ENCODE measurements at regions not wholly inside any gene's neighbourhood (a gene's known extent, or its start where the extent isn't known, plus 50 kb on each side); places are given as distances from the start of the nearest gene placed in this dataset.
"Not testable (repeated sequence)": the region's sequence is repeated elsewhere in the genome, so short reads cannot be mapped to it uniquely, and the experiment has no call there.

DNA sequence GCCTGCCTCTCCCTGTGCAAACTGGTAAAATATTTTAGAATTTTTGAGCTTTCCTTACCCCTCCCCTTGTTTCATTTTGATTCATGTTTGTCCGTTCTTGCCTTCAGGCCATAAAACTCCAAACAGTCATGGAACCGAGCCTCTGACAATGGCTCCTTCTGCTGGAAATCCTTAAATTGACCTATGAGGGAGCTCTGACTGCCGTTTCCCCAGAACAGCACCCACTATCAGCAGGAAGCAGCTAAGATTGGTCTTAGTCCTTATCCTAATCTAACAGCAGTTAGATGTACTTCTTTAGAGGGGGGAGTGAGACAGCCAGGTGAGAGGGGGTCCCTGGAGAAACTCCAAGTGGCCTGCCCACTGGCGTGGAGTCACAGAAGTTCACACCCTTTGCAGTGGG lies 106.7 kb downstream of the FAM174A start:
- no peak for DNase-seq (ENCODE audit: low read depth in 2 of 2)

DNA sequence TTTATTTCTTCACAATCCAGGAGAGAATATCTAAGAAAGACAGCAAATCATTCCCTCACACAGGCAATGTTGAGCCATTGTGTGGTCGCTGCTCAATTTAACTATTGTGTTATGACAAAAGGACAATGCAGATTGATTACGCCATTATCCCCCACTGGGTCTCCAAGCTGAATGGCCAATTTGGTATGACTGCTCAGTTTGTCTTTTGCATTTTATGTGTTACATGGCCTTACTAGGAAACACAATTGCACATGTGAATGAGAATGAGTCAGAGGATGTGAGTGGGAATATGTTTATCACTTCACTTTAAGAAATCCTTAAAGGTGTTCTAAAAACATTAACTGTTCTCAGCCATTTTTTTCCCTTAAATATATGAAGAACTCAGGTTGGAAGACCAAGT lies 108.3 kb downstream of the FAM174A start:
- DNase-seq (ENCODE audit: low read depth in 2 of 2) = peak in 1 of 2 donors; percentile 39

DNA sequence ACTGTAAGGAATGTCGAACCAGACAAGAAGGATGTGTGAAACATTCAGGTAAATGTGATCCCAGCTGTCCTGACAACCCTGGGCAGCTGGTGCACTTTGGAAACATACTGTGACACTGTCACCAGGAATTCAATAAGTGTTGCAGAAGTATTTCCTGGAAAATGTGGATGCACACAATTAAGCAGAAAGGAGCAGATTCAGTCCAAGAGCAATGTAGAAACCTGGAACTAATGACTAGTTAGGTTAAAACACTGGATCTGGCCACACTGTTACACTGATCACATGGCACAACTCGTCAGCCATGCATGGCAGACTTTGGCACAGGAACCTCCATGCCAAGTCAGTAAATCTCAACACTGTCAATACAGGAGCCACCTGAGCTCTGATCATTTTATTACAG lies 109.0 kb downstream of the FAM174A start:
- no peak for DNase-seq (ENCODE audit: low read depth in 2 of 2)

DNA sequence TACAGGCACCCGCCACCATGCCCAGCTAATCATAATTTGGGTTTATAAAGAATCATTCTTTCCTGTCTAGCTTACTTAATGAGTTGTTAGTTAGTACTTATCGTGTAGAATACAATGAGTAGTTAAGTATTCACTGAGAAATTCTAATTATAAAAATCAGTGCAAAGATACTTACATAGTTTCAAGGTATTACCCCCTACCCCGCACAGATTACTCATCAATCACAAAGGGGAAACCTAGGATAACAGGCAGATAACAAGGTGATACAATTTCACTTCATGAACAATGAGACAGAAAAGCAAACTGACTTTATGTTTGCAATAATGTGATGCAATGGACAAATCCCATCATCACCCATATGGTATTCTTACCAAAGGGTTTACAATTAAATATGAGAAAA lies 109.6 kb downstream of the FAM174A start:
- no peak for DNase-seq (ENCODE audit: low read depth in 2 of 2)

DNA sequence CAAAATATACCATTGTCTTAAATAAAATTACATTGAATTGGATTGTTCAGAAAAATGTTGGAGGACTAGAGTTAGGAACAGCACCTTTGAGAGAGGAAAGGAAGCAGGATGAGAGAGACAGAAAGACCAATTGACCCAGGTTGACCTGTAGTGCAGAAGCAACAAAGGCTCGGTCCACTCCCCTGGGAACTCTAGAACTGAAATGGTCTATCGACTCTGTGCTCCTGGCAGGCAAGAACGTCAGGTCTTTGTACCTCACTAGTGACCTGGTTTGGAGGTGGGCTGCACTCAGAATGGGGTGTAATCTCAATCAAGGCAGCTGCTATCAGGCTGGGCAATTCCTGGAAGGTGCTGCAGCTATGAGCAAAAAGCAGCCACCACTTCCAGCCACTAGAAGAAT lies 110.8 kb downstream of the FAM174A start:
- DNase-seq (ENCODE audit: low read depth in 2 of 2) = no peak

DNA sequence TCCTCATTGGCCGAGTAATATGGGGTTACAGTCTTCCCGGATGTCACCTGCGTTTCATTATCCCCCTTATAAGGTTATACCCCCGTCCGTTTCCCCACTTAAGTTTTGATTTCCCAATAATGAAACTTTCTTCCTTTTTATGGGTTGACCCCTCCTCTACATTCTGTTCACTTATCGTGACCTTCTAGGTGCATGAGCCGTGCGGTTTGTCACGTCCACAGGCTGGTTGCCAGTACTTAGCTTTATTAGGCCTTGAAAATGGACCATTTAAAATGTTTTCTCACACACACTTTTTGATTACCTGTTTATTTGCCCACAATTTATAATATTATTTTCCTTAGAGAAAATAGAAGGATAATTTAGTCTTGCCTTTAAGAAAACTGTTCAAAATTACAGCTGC lies 111.5 kb downstream of the FAM174A start:
- DNase-seq (ENCODE audit: low read depth in 2 of 2) = no peak

DNA sequence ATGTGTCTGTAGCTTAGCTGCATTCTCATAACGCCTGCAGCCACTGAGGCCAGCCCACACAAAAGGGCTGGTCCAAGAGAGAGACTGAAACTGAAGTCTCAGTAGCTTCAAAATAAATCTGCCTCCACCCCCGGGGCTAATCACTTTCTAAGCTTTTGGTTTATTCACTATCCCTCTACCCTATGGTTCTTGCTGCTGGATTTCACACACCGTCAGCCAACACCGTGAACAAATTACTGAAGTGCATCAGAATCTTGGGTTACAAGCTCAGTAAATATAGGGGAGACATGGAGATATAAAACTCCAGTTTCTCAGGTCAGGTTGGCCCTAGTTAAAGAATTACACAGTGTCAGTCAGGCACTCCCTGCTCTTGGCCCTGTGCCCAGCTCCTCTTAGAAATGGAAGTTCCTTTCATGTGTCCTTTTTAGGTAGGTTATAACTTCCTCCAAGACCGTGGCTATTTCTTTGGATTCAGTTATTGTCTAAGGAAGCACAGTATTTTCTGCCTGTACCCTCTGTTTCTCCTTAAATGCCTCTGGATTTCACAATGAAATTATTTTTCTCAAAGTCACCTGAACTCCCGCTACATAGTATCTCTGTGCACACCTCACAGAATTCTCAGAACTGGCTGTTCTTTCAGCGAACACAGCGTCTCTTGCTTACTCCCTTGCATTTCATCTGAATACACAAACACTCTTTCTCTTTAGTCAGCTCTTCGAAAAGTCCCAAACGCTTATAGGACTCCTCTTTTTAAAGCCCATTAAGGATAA lies 112.5 kb downstream of the FAM174A start:
- peak in 1 of 2 donors; percentile 14 for DNase-seq (ENCODE audit: low read depth in 2 of 2)

DNA sequence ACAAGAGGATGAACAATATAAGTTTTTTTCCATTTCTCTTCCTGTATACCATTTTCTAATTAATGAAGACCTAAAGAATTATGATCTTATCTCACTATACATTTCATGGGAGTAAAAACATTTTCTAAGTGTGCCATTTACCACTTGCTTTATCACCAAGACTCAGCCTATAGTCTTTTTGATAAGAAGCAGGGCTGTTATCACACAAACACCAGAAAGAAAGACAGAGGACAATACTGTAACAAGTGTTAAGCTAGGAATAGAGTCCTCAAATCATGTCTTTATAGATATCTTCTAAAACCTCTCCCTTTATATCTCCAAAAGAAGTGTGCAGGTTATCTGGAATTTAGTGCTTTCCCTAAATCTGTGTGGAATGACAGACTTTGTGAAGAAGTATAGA lies 119.7 kb downstream of the FAM174A start:
- DNase-seq (ENCODE audit: low read depth in 2 of 2) = no peak

DNA sequence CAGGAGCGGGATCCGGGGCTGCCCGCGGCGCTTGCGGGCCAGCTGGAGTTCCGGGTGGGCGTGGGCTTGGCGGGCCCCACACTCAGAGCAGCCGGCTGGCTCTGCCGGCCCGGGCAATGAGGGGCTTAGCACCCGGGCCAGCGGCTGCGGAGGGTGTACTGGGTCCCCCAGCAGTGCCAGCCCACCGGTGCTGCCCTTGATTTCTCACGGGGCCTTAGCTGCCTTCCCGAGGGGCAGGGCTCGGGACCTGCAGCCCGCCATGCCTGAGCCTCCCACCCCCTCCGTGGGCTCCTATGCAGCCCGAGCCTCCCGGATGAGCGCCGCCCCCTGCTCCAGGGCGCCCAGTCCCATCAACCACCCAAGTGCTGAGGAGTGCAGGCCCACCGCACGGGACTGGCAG lies 121.6 kb downstream of the FAM174A start:
- DNase-seq (ENCODE audit: low read depth in 2 of 2) = not testable (repeated sequence)

DNA sequence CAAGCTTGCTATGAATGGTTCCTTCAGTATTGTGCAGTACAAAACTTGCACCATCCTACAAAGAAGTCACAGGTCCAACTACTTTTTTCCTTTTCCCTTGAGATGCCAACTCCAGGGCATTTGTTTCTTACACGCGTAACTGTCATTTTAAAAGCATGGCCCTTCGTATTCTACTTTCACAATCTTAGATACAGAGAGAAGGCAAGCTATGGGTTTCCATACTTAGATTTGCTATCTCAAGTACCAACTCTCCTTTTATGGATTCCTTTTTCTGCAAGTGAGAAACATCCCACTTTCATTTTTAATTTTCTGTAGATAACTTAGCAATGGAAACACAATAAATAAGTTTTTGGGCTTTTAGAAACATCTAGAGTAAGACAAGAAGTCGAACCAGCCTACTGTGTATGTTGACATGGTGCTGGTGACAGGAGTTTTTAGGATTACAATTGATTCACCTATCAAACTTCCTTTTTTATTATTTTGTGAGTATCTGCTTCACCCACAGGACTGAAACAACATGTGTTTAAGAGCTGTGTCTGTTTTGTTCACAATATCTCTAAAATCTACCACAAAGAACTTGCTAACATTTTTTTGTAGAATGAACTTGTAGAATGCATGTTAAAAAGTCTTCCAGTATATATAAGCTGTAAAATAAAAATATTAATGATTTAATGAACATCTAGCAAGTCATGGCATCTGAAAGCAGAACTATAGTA lies 124.1 kb downstream of the FAM174A start:
- no peak for DNase-seq (ENCODE audit: low read depth in 2 of 2)

DNA sequence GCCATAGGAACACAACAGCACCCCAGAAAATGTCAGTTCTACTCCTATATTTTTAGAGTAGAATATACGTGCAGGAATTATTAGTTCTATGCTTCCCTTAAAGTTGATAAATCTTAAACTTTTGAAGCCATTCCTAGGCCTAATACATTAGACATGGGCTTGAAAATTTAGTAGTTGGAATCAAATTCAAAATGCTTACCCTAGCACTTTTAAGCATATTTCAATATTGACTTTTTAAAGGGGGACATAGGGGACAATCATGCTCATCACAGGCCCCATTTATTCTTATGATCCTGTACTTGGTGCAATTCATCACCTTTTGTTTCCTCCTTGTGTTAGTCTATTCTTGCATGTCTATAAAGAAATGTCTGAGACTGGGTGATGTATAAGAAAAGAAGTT lies 129.0 kb downstream of the FAM174A start:
- no peak for DNase-seq (ENCODE audit: low read depth in 2 of 2)

DNA sequence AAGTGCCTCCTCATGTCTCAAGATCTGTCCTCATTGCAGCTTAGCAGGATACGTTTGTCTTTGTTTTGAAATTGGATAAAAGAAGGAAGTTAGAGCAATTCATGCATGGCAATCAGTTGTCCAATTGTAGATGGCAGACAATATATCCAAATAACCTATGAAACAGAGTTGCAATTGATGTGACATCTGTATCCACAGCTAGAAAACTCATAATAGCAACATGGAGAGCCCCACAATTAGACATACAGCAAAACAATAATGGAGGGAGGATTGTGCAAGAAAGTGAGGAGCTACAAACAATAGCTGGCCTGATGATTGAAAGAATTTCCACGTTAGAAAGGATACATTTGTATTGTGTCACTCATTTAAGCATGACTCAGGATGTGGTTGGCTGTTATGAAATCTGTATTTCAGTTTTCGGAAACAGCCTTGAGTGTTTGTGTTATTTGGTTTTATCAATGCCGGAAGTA lies 132.0 kb downstream of the FAM174A start:
- peak; percentile 64 to 66 for DNase-seq (ENCODE audit: low read depth in 2 of 2)

DNA sequence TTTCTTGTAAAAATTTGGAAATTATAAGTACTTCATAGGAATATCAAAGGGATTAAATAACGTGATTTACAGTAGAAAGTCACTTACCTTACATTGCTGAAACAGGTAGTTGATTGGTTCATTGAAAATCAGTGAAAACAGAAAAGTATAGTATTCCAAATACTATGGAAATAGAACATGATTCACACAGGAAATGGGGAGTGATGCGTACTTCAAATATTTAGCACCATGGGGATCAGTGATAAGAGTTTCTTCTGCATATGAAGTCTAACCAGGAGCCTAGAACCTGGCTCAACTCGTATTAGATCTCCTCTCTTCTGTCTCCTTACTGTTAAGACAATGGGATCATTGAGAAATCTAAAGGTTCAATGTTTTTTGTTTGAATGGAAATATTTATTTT lies 133.3 kb downstream of the FAM174A start:
- DNase-seq (ENCODE audit: low read depth in 2 of 2) = peak in 1 of 2 donors; percentile 23

DNA sequence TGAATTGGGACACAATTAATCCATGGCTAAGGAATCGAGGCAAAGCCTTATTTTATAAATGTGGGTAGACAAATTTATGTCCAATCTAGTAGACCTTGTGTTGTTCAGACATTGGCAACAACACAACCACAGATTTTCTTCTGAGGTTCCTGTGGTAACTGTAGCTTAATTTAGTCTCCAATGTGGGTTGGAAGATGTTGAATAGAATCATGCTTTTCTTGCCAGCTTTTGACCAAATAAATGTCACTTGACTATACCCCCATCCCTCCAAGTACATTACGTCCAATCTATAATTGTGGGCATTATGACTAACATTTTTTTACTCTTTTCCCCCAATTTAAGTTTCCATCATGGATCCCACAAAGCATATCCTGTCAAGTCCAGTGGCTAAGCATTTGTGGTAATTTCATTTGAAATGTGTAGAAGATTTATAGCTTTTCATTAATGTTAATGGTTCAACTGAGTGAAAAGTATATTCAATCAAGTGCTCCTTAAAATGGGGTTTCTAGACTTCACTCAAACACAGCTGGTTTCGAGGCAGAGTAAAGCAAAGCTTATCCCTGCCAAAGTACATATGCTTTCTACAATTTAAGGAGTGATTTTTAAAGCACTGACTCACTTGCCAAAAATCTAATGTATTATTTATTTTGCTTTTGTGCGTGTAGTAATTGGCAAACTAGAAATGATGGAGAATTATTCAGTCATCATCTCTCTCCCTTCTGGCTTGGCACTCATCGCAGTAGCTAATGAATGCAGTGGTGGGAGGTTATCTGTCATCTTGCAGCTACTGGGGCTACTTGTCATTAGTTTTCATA lies 141.8 kb downstream of the FAM174A start:
- DNase-seq (ENCODE audit: low read depth in 2 of 2) = no peak

DNA sequence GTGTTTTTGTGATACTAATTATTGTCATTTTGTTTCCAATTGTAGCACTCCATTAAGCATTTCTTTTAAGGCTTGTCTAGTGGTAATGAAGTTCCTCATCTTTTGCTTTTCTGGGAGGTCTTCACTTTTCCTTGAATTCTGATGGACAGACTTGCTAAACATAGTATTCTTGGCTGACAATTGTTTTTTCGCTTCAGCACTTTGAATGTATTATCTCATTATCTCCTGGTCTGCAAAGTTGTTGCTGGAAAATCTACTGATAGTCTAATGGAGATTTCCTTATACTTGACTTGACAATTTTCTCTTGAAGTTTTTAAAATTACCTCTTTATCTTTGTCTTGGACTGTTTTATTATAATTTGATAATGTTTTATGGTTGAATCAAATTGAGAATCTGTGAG lies 147.5 kb downstream of the FAM174A start:
- DNase-seq (ENCODE audit: low read depth in 2 of 2) = no peak

DNA sequence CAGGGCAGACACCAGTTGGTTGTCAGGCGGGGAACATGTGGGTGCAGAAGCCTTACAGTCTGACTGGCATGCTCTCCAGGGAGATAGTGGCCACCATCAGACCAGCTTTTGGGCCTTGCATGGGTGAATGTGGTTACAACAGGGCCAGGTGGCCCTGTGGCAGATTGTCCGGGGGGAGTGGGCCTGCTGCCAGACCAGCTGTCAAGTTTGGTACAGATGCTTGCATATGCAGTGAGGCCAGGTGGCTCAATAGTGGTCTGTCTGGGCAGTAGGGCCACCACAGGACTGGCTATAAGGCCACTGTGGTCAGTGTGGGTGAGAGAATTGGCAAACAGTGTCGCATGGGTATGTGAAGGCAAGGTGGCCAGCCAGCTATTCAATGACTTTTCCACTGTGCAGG lies 148.7 kb downstream of the FAM174A start:
- no peak for DNase-seq (ENCODE audit: low read depth in 2 of 2)

DNA sequence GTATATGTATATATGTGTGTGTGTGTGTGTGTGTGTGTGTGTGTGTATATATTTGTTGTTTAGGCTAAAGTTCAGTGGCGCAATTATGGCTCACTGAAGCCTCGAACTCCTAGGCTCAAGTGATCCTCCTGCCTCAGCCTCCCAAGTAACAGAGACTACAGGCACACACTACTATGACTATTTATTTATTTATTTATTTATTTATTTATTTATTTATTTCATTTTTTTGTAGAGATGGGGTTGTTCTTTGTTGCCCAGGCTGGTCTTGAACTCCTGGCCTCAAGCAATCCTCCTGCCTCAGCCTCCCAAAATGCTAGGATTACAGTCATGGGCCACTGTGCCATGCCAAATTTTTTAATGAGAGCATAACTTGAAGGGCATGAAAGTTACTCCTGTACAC lies 149.9 kb downstream of the FAM174A start:
- DNase-seq (ENCODE audit: low read depth in 2 of 2) = not testable (repeated sequence)

DNA sequence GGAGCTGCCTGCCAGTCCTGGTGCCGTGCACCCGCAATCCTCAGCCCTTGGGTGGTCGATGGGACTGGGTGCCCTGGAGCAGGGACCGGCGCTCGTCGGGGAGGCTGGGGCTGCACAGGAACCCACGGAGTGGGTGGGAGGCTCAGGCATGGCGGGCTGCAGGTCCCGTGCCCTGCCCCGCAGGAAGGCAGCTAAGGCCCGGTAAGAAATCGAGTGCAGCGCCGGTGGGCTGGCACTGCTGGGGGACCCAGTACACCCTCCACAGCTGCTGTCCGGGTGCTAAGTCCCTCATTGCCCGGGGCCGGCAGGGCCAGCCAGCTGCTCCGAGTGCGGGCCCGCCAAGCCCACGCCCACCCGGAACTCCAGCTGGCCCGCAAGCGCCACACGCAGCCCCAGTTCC lies 153.7 kb downstream of the FAM174A start:
- DNase-seq (ENCODE audit: low read depth in 2 of 2) = not testable (repeated sequence)

DNA sequence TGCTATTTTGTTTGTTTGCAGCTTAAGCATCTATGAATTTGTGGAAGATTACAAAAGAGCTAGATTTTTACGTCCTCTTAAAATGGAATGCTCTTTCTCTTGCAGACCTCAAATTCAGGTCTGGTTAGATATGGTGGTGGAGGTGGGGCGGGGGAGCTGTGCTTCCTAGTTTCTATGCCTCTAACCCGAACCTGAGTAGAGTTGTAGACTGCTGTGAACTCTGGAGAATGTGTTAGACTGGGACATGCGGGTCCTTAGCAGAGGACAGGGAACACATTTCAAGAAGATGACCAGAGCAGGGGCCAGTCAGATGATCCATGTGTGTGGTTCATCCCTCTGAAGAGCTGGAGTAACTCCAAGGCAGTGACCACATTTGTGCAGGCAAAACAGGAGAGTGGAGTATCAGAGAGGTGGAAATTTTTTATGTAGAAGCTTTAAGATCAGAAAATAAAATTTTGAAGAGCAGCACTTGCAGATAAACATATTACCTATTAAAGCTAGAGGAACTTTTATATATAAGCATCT lies 154.9 kb downstream of the FAM174A start:
- DNase-seq (ENCODE audit: low read depth in 2 of 2) = no peak

DNA sequence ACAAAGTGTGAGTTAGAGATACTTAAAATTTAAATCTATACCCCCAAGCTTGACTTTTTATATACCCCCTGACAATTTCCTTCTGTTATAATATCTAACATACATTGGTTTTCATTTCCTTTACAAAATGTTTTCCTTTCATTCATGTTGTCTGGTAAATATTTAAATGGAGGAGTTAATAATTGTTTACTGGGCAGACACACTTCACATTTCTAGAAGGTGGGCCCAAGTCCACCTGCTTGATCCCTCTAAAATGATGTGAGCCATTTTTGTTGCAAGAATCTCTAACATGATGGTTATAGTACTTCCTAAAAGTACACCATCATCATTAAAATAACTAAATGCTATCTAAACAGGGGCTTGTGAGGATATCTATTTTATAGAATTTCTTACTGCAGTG lies 155.9 kb downstream of the FAM174A start:
- no peak for DNase-seq (ENCODE audit: low read depth in 2 of 2)

DNA sequence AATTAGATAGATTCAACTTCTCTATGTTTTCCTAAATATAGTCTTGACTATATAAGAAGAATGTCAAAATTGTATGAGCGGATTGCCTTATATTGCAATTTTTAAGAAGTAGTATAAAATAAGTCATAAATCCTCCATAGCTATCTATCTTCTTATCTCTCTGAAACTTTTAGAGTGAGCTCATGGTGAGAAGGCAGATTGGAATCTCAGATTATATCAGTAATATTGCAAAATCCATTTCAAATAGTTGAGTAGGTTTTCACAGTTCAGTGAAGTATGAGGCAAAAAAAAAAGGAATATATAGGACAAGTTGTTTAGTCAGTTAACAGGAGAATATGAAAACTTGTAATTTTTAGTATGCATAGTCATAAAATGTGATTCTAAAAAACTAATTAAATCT lies 156.4 kb downstream of the FAM174A start:
- no peak for DNase-seq (ENCODE audit: low read depth in 2 of 2)

DNA sequence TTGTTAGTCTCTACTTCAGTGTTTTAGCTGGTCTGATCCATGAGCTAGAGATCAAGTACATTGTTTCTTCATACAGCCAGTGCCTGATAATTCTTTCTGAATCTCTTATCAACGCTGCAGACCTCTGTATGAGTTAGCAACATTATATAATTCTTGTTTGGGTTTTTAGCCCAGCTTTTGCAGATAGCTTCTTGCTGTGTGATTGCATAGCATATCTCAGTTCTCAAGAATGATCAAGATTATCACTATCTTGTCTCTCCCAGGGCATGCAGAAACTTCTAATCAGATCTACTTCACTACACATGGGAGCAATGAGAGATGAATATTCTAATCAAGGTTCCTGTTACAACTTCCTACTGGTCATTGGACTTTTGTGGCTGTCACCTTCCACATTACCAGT lies 158.3 kb downstream of the FAM174A start:
- DNase-seq (ENCODE audit: low read depth in 2 of 2) = no peak
